HG02798 (cell line): ENCODE measurements at regions not wholly inside any gene's neighbourhood (a gene's known extent, or its start where the extent isn't known, plus 50 kb on each side); places are given as distances from the start of the nearest gene placed in this dataset.
A peak's percentile ranks its signal among the peaks of the same experiment; 100 is the strongest.
"Not testable (repeated sequence)": the region's sequence is repeated elsewhere in the genome, so short reads cannot be mapped to it uniquely, and the experiment has no call there.

Source experiments
- ATAC-seq: cut with Tn5 transposase; IDR thresholded peaks from one replicate; pipeline ENCODE4 v1.9.1; 2021; ENCODE audit warnings: mild to moderate bottlenecking; ENCODE audit not compliant: unreplicated experiment, poor library complexity

DNA sequence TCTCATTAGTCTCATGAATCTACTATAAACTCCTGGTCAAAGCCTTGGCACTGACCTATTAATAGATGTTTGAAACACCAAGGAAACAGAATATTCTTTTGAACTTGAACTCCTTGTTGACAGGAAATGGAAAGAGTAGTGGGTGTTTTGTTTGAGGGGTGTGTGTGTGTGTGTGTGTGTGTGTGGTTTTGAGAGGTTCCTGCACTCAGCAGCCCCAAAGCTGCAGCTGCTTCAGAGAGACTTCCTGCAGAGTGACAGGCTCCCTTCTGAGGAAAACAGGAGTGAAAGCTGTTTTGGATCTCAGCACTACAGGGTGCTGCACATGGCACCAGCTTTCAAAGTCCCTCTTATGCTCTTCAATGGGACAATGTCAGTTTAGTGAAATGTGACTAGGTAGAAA lies 546.5 kb upstream of the STEAP1 start:
- ATAC-seq = no peak

DNA sequence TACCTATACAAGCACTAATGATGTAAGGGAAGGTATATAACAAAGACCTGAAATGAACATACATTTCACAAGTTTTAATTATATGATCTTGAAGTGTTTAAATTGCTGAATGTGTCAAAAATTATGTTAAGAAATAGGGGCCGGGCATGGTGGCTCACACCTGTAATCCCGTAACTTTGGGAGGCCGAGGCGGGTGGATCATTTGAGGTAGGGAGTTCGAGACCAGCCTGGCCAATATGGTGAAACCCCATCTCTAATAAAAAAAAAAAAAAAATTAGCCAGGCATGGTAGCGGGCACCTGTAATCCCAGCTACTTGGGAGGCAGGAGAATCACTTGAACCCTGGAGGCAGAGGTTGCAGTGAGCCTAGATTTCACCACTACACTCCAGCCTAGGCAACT lies 537.4 kb upstream of the STEAP1 start:
- ATAC-seq = not testable (repeated sequence)

DNA sequence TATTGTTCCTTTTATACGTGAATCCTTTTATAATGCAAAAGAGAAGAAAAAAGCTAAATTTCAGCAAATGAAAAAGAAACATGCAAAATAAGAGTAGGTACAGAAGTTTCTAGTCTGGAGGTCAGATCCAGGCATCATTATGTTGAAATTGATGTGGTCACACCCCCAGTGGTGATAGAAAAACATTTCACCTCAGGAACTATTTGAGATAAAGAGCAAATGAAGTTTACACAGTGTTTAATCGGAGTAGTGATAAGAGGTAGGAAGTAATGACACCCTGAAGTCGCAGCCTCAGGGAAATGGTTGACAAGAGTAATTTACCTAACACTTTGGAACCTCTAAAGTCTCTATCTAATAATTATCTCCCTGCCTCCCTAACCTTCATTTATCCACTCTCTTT lies 536.0 kb upstream of the STEAP1 start:
- no peak for ATAC-seq

DNA sequence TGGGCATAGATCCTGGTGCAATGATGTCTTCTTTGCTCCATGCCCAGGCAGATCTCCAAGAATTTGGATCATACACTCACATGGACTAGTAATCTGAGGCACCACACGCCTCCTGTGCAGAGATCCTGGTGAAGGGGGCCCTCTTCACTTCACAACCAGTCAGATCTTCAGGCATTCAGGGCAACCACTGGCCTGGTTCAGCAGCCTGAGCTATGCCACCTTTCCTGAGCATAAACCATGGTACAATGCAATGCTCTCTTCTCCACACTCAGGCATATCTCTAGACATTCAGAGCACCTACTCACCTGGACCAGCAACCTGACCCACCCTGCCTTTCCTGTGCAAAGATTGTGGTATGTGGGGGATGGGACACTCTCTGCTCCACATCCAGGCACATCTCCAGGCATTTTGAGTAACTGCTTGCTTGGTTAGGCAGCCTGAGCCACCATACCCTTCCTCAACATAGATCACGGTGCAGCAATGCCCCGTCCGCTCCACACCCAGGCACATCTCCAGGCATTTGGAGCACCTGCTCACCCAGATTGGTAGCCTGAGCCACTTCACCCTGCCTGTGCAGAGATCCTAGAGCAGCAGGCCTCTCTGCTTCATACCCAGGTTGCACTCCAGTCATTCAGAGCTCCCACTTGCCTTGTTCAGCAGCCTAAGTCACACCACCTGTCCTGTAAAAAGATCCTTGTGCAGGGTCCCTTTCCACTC lies 532.2 kb upstream of the STEAP1 start:
- ATAC-seq = no peak

DNA sequence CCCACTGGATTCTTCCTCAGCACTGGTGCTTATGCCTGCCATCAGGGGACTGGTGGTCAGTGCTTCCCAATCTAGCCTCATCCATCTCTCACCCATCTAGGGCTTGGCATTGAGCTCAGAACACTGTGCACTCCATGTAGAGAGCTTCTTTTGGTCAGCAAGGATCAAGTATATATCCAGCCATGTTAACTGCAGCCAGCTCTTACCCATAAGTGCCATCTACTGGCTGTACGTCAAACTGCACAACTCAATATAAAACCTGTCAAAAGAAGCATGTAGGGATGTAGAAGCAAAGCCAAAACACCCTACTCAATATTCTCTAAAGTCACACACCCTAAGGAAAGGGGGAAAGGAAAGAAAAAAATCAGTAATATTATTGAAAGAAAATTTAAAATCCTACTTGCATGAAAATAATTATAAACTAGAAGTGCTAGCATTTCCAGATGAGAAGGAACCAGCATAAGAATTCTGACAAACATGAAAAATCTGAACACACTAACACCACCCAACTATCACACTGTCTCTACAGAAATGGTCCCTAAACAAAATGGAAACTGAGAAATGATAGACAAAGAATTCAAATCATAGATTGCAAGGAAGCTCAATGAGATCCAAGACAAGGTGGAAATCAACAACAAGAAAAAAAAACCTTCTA lies 531.1 kb upstream of the STEAP1 start:
- ATAC-seq = peak; percentile 94

DNA sequence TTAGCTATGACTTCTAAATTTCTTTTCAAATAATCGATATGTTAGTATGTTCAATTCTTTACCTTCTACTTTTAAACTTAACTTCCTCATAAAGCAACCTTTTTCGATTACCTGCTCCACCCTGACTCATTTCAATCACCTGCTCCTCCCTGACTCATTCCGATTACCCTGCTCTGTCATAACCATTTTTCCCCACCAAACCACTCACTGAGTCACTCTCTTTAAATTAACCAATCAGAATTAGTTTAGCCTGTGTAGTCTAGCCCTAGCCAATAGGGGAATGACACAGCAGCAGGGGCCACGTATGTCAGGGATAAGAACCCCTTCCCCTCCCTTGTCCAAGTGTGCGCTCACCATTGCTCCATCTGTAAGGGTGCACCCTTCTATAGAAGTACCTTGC lies 530.1 kb upstream of the STEAP1 start:
- not testable (repeated sequence) for ATAC-seq

DNA sequence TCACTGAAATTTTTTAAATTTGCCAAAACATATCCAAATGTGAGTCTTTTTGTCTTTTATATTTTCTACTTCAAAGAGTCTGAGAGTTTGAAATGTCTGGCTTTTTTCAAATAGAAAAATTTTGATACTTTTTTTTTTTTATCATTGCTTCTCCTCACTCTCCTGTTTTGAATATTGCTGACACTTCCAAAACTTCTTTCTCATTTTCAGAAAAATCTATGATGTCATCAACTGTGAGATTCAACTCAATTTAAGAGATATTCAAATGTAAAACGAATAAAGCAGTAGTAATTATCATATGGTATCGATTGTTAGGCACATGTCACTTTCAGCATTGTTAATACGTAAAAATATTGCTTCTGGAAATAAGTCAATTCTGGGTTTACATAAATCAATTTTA lies 505.8 kb upstream of the STEAP1 start:
- ATAC-seq = no peak

DNA sequence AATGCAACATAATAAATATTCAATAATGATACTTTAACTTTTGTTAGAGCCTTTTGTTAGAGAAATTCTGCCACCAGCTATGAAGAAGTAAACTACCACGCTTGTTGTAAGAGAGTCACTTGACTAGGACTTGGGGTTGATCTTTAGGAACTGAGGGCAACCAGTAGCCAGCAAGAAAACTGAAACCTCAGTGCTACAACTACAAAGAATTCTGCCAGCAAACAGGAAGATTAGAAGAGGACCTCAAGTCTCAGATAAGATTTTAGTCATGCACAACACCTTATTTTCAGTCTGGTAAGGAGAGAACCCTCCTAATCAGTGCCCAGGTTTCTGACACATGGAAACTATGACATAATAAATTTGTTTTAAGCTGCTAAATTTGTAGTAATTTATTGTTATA lies 498.3 kb upstream of the STEAP1 start:
- no peak for ATAC-seq

DNA sequence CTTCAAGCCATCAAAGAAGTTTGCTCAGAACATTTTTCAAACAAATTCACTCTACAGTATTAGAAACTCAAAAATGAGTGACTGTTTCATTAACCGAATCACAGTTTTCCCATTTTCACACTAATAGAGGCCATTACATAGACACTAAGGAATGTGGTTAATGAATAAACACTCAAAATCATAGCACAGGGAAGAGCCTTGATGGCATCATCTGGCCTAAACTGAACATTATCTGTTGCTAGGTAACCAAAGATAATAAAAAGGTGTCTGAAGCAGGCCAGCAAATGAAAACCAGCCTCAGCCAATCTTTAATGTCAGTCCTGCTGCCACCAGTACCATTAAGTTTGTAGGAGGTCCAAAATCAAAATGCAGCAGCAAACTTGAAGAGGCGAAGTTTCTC lies 492.4 kb upstream of the STEAP1 start:
- ATAC-seq = no peak

DNA sequence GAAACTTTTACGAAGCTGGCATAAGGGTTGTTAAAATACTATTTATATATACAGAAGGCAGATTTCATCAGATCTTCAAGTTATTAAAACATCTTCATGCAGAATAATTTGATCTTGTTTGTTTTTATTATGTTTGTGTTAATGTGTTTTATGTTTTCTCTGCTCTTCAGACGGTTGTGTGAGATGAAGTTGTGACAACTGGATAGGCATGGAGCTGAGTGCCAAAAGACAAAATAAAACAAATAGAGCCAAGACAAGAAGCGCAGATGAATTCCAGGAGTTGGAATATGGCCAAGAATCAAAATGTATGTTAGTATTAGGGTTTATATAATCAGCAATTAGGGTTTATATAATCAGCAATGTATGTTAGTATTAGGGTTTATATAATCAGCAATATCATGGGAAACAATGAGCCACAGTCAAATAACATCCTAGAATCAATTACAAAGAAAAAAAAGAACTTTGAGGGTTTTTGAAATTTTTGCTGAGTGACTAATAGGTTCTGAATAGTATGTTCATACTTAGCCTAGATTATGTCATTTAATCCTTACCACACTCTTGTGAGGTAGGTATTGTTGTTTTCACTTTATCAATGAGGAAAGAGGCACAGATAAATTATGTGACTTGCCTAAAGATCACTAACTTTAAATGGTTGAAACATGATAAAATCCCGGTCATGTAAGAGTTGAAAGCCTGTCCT lies 488.0 kb upstream of the STEAP1 start:
- ATAC-seq = no peak

DNA sequence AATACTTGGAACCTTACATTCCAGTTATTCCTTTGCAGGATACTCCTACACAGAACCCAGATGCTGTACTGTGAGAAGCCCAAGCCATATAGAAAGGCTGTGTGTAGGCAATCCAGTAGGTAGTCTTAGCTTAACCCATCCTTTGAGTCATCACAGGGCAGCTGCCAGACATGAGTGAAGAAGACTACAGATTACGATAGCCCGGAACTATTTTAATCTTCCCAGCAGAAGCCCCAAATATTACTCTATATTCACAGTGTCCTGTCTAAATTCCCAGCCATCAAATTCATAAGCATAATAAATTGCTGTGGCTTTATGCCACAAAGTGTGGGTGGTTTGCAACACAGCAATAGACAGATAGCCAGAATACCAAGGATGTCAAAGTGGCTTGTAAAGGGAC lies 474.1 kb upstream of the STEAP1 start:
- no peak for ATAC-seq

DNA sequence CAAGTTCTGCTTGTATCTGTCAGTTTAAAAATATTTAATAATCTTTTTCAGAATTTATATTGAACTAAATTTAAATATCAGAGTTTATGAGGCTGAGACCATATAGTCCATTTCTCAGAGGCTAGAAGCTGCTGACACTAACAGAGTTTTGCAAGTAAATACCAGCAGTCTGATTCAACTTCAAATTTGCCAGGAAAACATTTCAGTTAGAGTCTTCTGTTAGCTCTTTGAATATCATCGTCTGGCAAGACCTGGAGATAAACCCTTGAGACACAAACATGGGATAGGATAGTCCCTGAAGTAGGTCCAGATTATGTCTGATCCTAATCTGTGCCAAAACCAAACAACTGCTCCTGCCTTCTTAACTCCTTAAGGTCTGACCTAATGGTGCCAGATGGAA lies 472.8 kb upstream of the STEAP1 start:
- ATAC-seq = no peak

DNA sequence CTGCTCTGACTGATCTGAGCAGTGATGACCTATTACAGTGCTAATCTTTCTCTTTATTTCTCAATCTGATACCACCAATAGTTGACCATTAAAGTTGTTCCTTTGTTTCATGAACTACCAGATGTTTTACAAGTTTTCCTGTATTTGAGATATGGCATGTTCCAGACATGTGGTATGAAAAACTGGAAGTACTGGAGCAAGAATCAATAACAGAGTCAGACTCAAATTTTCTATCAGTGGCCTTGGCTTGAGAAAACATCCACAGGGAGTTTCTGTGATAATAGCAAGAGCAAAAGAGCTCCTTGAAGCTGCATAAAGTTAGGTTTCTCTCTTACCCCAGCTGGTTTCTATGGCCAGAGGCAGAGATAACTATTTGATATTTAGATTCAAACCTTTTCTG lies 469.0 kb upstream of the STEAP1 start:
- no peak for ATAC-seq

DNA sequence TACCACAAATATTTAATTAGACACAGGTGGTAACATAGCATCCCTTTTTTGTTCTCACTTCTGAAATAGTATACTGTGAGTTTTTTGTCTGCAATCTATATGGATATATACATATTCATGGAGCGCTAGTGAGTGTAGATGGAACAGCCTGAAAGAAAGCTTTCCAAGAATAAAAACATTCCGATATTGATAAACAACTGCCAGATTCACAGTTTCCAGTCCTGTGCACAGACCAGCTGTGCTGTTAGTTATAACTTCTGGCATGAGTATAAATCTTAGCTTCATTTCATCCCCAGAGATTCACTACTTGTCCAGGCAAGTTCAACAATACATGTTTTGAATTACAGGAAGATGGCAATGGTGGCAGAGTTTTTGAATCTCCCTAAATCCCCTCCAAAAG lies 467.1 kb upstream of the STEAP1 start:
- ATAC-seq = no peak

DNA sequence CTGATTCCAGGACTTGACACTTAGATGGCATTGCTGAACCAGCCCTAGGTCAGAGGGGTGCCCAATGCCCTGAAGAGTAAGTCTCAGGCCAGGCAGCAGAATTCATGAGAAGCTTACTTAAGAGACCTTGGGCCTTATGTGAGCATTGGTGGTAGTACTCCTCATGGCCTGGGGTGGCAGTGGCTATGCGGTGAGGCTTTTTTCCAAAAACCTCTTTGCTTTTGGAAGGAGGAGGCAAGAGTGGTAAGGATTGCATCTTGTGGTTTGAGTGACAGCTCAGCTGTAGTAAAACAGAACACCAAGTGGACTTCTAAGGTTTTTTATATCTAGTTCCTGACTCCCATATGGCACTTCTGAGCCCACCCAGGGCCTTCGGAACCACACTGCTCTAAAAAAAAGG lies 459.0 kb upstream of the STEAP1 start:
- no peak for ATAC-seq

DNA sequence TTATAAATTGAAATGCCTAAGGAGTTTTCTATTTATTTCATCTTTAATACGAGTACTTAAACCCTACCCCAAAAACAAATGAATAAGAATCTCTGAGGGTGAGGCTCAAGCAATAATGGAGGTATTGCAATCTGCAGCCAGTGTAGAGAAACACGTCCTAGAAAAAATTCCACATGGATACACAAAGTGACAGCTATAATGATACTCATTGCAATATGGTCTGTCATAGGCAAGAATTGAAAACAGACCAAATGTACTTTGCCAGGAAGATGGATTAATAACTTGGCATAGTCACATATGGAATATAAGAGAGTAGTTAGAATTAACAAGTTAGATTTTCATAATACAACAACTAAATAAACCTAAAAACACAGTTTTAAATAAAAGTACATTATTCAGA lies 440.1 kb upstream of the STEAP1 start:
- ATAC-seq = no peak

DNA sequence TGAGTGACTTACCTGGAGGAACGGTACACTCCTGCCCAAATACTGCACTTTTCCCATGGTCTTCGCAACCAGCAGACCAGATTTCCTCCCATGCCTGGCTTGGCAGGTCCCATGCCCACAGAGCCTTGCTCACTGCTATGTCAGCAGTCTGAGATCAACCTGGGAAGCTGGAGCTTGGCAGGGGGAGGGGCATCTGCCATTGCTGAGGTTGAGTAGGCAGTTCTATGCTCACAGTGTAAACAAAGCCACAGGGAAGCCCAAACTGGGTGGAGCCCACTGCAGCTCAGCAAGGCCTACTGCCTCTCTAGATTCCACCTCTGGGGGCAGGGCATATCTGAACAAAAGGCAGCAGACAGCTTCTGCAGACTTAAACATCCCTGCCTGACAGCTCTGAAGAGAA lies 435.3 kb upstream of the STEAP1 start:
- not testable (repeated sequence) for ATAC-seq

DNA sequence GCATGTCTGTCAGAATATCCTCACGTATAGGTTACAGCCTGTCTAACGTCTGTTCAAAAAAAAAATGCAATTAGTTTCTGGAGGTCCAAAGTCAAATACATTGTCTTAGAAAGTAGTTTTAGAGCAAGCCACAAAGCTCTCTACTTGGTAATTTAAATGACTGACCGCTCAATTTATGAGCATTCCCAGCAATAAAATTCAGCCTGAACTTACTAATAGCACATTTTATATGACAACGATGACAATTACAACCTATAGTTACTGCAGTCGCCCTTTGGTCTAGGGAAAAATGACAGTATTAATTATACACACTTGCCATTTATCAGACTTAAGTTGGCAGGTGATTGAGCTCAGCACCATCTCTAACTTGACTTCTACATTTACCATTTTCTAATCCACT lies 425.8 kb upstream of the STEAP1 start:
- no peak for ATAC-seq

DNA sequence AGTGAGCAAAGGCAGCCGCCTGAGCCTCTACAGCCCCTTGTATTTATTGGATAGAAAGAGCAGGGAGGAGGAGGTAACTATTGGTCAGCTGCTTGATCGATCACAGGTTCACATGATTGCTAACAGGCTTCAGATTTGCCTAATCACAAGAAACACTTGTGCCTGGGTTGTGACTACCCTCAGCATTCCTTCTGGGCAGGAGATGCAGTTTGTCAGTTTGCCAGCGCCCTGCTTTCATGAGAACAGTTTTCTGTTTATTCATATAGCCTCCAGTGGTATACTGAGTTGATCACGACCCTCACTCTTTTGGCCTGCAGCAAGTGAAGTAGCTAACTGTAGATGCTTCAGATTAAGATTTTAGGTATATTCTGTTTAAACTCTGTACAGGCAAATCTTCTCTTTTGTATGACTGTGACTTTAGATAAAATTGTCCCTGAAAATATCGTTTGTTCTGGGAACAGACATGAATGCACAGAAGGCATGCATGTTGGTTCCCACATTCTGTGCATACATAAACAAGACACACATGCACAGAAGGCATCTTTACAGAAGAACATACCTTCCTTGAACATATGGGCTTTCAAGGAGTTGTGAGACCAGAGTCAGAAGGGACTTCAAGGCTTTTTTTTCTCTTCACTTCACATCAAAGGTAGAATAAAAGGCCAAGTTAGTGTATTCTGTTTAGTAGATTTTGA lies 422.4 kb upstream of the STEAP1 start:
- no peak for ATAC-seq

DNA sequence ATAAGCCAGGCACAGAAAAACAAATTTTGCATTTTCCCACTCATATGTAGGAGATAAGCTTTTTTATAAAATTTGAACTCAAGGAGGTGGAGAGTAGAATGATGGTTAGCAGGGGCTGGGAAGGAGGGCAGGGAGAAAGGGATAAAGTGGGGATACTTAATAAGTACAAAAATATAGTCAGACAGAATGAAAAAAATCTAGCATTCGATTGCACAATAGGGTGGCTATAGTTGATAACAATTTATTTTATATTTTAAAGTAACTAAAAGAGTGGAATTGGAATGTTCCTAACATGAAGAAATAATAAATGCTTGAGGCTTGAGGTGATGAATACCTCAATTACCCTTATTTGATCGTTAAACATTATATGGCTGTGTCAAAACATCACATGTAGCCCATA lies 415.7 kb upstream of the STEAP1 start:
- ATAC-seq = no peak

DNA sequence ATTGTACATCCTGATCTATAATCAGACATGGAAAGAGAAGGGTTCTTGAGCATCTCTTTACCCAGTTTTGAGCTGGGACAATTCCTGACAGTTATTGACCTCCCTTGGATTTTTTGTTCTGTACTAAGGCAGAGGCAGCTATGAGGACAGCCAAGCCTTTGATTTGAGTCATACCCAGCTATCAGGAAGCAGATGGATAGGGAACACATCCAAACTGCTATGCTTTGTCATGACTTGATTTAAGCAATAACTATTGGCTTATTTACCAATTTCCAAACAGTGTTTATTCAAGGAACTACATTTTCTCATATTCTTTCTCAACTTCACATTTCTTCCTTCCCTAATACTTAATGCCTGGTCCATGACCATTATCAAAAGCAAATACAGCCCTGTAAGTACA lies 396.4 kb upstream of the STEAP1 start:
- no peak for ATAC-seq
